GM21381 (cell line): ENCODE measurements at regions not wholly inside any gene's neighbourhood (a gene's known extent, or its start where the extent isn't known, plus 50 kb on each side); places are given as distances from the start of the nearest gene placed in this dataset.

ENCODE experiments used
- ATAC-seq: cut with Tn5 transposase; IDR thresholded peaks from one replicate; pipeline ENCODE4 v1.9.1; 2021; ENCODE audit warnings: mild to moderate bottlenecking, moderate library complexity; ENCODE audit not compliant: unreplicated experiment

GRCh38 chr6:140070846-140071473 lies 696.5 kb upstream of the CITED2 start:
- no peak for ATAC-seq

DNA sequence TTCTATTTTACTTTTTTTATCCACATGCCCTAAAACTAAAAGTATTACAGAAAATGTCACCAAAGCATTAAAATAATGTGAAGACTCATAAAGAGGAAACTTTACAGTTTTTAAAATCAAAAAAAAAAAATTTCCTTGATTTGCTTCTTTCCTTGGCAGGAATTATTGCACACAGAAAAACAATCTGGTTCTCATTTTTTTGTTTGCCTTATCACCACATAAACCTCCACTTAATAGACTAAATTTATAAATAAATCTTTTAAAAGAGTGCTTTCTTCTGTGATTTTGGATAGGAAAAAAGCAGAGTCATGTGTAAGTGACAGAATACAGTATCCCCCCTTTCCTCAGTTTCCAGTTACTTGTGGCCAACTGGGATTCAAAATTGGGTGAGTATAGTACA lies 695.1 kb upstream of the CITED2 start:
- ATAC-seq: no peak

GRCh38 chr6:140068801-140069200 lies 694.4 kb upstream of the CITED2 start:
- no peak for ATAC-seq

- no peak for ATAC-seq
Measured at GRCh38 chr6:140064366-140064765, 689.9 kb upstream of the CITED2 start.

DNA sequence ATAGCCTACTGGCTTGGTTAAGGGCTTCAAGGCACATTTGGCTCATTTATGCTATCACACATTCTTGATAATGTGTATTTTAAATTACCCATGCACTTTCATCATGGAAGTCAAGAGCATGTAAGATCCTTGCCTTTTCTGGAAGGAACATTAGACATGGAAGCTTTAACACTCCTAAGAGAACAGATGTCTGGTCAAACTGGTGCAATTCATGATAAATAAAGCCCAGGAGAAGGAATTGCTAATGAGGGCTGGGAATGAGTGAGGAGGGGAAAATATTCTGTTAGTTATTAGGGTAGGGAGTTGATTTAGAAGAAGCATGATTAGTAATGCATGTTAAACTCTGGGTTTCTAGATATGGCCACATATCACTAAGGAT lies 688.6 kb upstream of the CITED2 start:
- ATAC-seq: no peak

DNA sequence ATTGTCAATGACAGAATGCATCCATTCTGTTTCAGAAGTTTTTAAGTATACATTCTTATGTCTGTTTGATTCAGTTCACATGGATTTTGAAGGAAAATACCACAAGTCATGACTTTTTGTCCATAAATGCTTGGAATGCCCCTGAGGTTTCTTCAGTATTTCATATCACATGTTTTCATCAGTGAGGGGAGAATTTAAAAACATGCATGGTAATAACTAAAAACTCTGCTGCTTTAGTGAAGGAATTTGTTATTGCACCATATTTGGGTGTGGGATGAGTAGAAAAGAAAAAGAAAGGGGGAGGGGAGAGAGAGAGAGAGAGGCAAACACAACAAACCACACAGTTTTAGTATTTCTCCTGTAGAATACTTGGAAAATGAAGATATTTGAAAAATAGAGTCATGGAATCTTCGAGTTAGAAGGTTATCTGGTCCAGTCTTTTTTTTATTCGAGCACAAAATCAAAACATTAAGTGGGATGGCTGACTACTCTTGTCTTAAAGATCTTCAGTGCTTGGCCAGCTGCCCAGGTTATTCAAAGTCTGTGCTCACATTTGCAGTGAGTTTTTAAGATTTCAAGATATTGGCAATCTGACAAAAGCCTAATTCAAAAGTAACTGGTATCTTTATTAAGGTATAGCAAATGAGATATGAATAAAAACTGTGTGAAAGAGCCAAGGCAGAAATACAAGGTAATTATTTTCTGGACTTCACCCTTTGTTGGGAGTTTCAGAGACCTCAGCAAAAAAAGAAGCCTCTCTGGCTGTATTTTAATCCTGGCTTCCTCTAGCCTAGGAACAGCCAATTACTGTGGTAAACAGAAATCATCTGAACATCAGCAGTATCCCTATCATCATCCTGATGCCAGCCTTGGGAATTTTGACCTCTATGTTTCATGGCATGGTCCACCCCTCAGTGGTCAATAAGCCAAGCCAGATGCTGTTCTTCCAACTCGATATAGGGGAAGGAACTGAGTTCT lies 687.9 kb upstream of the CITED2 start:
- ATAC-seq: no peak

DNA sequence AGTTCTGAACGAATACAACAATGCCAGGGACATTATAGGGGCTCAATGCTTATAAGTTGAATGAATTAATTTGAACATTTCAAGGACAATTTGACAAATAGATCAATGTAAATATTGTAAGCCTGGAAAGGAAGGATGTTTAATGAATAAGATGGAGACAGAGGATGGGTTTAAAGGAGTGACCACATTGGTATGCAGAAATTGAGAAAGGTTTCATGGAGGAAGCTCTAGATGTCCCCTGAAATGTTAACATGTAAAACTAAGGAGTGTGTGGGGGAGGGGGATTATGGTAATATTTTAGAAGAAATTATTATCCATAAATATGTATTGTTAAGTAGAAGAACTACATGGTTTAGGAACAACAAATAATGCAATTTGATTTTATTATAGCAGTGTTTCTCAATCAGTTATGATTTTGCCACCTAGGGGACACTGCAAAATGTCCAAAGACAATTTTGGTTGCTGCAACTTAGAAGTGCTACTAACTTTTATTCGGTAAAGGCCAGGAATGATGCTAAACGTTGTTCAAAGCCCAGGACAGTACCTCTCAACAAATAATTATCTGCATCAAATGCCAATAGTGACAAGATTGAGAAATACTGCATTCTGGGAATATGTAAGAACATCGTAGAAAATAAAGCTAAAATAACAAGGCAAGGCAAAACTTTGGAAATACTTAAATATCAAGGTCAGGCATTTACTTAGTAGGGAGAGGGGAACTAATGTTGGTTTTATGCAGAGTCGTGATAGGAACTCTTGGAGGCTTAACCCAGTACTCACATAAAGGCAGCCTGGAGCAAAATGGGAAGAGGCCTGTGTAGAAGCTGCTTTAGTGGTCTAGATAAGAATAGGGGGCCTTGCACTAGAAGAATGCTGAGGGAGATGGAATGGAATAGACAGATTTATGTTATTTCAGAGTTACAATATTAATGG lies 686.9 kb upstream of the CITED2 start:
- no peak for ATAC-seq

DNA sequence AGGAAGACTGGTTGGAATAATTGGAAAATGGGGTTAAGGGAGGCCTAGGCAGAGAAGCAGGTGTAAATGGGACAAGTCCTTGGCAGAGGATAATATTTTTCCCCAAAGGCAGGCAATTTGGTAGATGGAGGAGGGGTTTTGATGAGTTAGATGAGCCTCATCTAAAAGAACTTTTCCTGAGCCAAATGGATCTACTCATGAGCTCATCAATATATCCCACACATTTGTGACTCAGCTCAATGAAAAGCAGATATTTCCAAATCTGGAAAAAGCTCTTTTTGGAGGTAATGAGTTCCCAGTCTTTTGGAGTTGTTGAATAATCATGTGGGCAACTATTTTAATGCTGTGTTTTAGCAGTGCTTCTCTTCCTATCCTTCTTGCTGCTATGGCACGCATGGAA lies 685.5 kb upstream of the CITED2 start:
- no peak for ATAC-seq

GRCh38 chr6:140058863-140059262 lies 684.4 kb upstream of the CITED2 start:
- ATAC-seq: no peak

DNA sequence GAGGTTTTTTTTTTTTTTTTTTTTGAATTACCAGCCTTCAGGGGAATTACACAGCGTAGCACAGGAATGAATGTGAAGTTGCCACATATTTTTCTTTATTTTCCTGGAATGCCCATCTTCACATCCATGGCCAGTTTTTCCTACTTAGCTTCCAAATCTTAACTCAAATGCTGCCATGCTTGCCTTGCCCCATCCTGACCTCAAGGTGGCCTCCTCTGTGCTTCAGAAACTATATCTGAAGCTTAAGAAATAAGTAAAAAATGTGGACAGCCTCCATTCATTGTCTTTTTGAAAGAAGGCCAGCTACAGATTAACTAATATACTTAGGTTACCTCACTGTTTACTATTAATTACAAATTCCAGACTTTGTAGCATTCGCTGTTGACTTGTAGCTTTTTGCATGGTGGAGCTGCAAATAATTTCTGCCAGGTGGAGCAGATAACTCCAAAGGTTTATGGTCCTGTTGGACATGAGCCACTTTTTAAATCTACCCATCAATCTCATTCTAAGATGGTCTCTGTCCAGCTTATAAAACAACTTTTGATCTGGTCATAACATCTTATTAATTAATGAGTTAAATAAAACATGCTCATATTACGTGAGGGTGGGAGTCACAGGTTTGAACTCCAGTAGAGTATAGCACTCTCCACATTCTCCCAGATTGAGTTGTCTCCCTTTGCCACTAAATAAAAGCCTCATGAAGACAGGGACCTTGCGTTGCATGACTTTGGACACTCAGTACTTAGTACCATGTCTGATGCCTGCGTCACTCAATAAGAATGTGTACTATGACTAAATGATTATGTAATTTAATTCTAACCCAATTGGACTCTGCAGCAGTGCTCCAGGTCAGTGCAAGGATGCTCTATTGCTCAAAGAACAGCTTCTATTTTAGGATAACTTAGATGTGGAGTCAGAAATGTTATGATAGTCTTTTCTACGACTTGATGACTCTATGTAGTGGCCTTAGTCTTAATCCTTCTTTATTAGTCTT lies 678.6 kb upstream of the CITED2 start:
- ATAC-seq: no peak

DNA sequence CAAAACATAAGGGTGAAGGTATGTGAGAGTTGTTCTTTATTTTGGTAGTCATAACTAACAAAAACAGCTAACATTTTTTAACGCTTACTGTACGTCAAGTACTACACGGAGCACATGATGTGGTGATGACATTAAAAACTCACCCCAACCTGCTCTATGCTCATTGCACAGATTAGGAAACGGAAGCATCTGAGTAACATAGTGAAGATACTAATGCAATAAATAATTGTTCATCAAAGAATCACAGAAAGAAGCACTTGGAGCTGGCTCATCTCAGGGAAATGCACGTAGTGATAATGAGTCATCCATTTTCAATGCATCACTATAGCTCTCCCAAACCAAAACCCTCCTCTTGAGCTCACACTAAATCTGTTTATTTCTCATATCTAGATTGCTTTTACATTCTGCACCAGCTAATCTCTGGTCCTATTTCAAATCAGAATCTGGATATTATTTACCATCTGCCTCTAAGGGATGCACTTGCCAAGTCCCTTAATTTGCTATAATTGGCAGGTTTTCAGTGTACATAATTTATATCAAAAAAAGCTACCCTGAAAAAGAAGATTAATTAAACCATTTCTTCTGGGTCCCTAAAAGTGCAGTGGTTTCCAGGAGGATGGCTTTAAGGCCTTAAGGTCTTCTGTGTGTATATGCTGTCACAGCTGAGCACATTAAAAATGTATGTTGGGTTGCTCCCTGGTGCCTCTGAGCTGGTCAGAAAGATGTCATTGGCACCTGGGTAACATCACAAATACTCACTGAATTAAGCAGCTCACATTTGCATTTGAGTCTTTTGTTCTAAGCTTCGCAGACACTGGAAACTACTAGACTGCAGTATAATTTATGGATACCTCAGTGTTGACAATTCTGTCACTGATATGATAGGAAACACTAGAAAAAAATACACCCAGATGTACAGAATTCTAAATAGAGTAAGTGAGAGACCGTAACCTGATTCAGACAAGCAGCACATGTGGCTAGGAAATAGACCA lies 677.4 kb upstream of the CITED2 start:
- no peak for ATAC-seq

- no peak for ATAC-seq
Measured at GRCh38 chr6:140050101-140050995, 675.9 kb upstream of the CITED2 start.

- no peak for ATAC-seq
Measured at GRCh38 chr6:140049251-140049650, 674.8 kb upstream of the CITED2 start.

DNA sequence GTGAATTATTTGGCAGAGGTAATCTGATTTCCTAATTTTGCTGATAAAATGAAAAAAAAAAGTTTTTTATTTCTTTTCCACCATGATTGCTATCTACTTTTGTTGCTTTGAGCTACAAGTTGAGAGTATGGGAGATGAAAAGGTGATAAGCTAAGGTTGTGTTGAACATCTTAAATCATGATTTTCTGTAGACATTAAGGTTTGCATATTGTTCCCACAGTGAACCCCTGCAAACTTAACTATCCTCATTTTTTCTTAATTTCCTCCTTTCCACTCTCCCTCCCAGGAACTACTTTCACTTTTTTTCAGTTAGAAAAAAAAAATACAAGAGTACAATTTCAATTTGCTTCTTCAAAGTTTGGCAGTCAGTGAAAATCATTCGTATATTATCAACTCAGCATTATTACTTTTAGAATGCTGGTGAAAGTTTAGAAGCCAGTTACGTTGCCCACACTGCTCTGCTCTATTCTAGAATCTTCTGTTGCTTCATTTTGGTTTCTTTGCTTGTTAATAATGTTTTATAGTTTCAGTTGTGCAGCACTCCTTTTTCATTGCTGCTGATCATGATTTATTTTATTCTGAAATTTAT lies 673.8 kb upstream of the CITED2 start:
- ATAC-seq: no peak

GRCh38 chr6:140047321-140047720 lies 672.9 kb upstream of the CITED2 start:
- no peak for ATAC-seq

DNA sequence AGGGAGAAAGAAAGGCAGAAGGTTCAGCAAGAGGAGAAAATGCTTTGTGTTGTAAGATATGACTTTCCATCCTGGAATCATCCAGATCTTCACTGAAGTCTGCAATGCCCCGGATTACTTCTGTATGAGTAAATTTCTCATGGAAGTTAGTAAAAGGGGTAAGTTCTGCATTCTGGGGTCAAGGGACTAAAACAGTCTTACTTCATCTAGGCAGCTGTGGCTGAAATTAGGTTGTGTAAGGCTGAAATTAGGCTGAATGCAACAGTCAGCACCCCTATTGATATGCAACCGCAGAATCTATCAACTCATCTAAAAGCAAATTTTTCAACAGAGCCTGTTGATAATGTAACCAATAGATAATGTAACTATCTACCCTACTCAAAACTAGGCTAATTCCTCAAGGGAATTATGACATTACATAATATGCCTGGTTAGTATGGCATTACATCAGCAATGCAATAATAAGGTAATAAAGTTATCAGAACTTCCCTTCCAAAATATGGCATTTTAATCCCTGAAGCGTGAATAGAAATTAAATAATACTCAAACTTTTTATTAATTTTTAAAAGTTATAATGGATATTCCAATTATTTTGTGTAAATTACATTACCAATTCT lies 671.7 kb upstream of the CITED2 start:
- no peak for ATAC-seq

GRCh38 chr6:140045116-140045515 lies 670.7 kb upstream of the CITED2 start:
- no peak for ATAC-seq
